ENCODE measurements at regions not wholly inside any gene's neighbourhood (a gene's known extent, or its start where the extent isn't known, plus 50 kb on each side); places are given as distances from the start of the nearest gene placed in this dataset.
"Not testable (repeated sequence)": the region's sequence is repeated elsewhere in the genome, so short reads cannot be mapped to it uniquely, and the experiment has no call there.

GRCh38 chr14:19172745-19173144, 205.5 kb downstream of the POTEM start:
- not testable (repeated sequence) for DNase-seq

GRCh38 chr14:19173188-19173587, 206.0 kb downstream of the POTEM start:
- not testable (repeated sequence) for DNase-seq

- not testable (repeated sequence) for DNase-seq
Measured at GRCh38 chr14:19177435-19177834, 210.2 kb downstream of the POTEM start.

GRCh38 chr14:19180297-19180696, 213.1 kb downstream of the POTEM start:
- DNase-seq: not testable (repeated sequence)

- not testable (repeated sequence) for DNase-seq
Measured at GRCh38 chr14:19180881-19181280, 213.6 kb downstream of the POTEM start.

- not testable (repeated sequence) for DNase-seq
Measured at GRCh38 chr14:19195146-19195545, 227.9 kb downstream of the POTEM start.

GRCh38 chr14:19197488-19198234, 230.4 kb downstream of the POTEM start:
- DNase-seq: not testable (repeated sequence)

GRCh38 chr14:19198341-19198740, 231.1 kb downstream of the POTEM start:
- DNase-seq: not testable (repeated sequence)

GRCh38 chr14:19201394-19202052, 232.6 kb downstream of the POTEG start:
- DNase-seq: not testable (repeated sequence)

- DNase-seq: not testable (repeated sequence)
Measured at GRCh38 chr14:19202053-19202442, 232.1 kb downstream of the POTEG start.

GRCh38 chr14:19203250-19203972, 230.7 kb downstream of the POTEG start:
- DNase-seq: not testable (repeated sequence)

- not testable (repeated sequence) for DNase-seq
Measured at GRCh38 chr14:19204827-19205226, 229.3 kb downstream of the POTEG start.

GRCh38 chr14:19216480-19216879, 217.7 kb downstream of the POTEG start:
- not testable (repeated sequence) for DNase-seq

GRCh38 chr14:19219423-19219822, 214.7 kb downstream of the POTEG start:
- DNase-seq: not testable (repeated sequence)

- not testable (repeated sequence) for DNase-seq
Measured at GRCh38 chr14:19231421-19231820, 202.7 kb downstream of the POTEG start.

- DNase-seq: not testable (repeated sequence)
Measured at GRCh38 chr14:19234059-19234458, 200.1 kb downstream of the POTEG start.

- not testable (repeated sequence) for DNase-seq
Measured at GRCh38 chr14:19237656-19238055, 196.5 kb downstream of the POTEG start.

GRCh38 chr14:19238584-19238983, 195.6 kb downstream of the POTEG start:
- not testable (repeated sequence) for DNase-seq

- DNase-seq: not testable (repeated sequence)
Measured at GRCh38 chr14:19239981-19240380, 194.2 kb downstream of the POTEG start.

- not testable (repeated sequence) for DNase-seq
Measured at GRCh38 chr14:19240387-19240786, 193.8 kb downstream of the POTEG start.

GRCh38 chr14:19241451-19241850, 192.7 kb downstream of the POTEG start:
- DNase-seq: not testable (repeated sequence)

- not testable (repeated sequence) for DNase-seq
Measured at GRCh38 chr14:19242529-19242928, 191.6 kb downstream of the POTEG start.

- not testable (repeated sequence) for DNase-seq
Measured at GRCh38 chr14:19266908-19267307, 167.2 kb downstream of the POTEG start.

Data from hematopoietic multipotent progenitor cell treated with erythropoietin and hydrocortisone succinate and interleukin-3 and kit ligand, for 4 days (in vitro differentiated cells).